ENCODE measurements at regions not wholly inside any gene's neighbourhood (a gene's known extent, or its start where the extent isn't known, plus 50 kb on each side); places are given as distances from the start of the nearest gene placed in this dataset.
"Not testable (repeated sequence)": the region's sequence is repeated elsewhere in the genome, so short reads cannot be mapped to it uniquely, and the experiment has no call there.

DNA sequence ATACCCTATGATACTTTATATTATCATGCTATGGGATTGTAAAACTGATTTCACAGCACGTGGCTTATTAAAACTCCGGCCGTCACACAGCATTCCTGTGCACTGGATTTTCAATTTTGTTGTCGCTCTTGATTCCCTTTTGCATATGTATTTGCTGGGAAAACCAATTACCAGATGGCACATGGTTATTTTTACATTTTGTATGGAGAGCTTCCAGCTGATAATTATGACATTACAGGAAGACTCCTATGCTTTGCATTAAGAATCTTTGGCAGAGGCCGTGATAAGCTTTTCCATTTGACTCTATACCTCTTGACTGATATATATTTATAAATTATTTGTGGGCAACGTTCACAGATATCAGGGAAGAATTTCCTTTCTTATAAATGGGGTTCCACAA lies 381.2 kb upstream of the RORB start:
- DNase-seq: no peak

DNA sequence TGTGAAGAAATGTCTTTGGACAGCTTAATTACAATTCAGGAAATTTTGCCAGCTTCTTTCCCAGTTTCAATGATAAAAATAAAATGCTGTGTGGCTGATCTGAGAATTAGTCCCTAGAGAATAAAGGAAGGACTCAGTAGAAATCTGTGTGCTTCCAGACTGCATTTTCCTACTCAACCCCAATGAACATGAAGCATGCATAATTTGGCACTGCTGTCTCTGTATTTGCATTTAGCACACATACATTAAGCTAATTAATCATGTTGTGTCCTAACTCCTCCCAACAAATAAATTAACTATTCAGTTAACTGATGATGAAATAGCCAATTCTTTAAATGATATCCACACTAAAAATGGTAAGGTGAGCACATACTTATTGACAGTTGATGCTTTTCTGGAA lies 380.0 kb upstream of the RORB start:
- no peak for DNase-seq

DNA sequence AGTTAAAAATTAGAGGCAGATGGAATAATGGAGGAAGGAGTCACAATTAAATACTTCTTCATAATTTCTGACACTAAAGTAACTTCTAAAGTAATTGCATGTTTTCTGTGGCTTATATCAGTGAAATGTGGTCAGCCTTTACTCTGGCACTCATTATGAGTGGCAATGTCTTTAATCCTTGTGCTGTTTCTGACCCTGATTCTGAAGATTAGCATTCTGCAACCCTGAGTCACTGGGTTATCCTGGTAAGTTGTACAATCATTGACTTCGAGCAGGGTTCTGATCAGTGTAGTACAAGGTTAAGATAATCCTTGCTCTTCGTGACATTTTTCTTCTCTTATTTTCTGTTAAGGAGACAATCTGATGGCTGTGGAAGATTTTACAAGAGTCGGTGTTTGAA lies 379.4 kb upstream of the RORB start:
- no peak for DNase-seq

- no peak for DNase-seq
Measured at GRCh38 chr9:74120061-74120460, 377.1 kb upstream of the RORB start.

DNA sequence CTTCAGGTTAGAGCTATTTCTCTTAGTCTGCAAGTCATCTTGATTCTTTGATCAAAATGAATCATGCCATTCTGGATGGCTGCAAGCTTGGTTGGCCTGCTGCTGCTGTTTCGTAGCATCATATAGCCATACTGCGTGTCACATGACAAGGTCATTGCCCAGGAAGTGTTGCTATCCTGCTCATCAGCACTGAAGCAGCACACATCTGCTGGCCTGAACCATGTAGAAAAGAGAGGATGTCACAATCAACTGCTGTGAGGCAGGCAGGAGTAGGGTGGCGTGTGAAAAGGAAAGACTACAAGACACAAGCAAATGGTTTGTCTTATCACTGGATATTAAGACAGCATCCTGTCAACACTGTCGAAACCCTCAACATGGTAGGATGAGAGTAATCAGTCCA lies 376.7 kb upstream of the RORB start:
- DNase-seq: no peak

DNA sequence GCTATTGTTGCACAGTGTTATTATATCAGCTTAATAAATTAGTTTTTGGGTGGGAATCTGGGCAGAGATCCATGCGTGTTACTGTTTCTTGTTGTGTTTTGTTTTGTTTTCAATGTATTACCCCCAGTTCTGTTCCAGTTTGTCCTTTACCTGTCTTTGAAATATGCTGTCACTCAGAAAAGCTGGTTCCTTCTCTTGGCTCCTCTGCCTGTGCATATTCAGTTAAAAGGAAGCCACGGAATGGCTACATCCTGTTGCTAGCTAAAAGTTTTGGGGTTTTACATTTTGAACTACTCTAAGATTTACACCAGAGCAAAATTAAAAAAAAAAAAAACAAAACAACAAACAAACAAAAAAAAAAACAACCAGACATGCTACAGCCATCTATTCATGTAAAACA lies 374.9 kb upstream of the RORB start:
- DNase-seq: no peak

GRCh38 chr9:74122661-74123060 lies 374.5 kb upstream of the RORB start:
- DNase-seq: no peak

- no peak for DNase-seq
Measured at GRCh38 chr9:74125941-74126340, 371.2 kb upstream of the RORB start.

DNA sequence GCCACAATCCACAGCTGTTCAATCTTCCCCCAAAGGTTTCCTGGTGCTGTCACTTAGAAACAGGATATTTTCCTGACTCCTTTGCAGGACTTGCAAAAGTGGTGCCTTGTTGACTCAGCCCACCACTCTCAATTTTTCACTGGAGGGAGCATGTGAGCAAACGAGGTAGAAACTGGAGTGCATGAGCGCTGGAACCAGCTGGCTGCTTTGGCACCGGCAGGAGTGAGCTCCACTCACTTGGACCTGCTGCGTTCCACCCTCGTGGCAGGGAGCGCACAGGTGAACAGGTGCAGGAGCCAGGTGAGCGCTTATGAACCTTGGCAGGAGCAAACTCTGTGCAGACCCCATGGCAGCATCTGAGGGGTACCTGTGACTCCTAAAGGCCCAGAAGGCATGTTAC lies 364.1 kb upstream of the RORB start:
- no peak for DNase-seq

DNA sequence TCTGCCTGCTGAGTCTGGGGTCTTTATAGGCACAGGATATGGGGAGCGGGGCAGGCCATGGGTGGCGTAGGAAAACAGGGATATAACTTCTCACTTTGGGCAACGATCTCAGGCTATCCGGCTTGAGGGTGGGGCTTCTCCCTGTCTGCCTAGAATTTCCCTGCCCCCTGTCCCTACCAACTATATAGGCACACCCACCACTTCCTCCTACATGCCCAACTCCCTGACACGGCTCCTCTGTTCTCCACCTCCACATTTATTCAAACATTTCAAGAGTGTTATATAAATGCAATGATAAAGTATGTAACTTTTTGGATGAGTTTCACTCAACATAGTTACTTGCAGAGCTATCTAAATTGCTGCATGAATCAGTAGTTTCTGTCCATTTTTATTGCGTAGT lies 363.2 kb upstream of the RORB start:
- DNase-seq: no peak

DNA sequence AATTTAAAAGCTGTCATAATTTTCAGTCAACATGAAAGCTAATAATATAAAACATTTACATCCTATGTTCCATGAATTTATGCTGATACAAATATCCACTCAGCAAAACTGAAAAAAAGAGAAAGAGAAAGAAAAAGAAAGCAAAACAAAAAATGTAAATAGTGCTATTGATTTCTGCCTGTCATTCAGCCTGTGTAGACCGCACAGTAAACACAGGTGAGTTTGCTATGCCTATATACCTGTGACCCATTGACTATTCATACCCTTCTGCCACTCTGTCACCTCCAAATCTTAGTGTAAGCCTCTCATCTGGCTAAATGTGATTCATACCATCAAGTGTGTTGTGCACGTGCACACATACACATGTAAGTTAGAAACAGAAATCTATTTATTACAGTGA lies 359.0 kb upstream of the RORB start:
- no peak for DNase-seq

- no peak for DNase-seq
Measured at GRCh38 chr9:74140141-74140540, 357.0 kb upstream of the RORB start.

GRCh38 chr9:74147906-74148305 lies 349.2 kb upstream of the RORB start:
- DNase-seq: no peak

DNA sequence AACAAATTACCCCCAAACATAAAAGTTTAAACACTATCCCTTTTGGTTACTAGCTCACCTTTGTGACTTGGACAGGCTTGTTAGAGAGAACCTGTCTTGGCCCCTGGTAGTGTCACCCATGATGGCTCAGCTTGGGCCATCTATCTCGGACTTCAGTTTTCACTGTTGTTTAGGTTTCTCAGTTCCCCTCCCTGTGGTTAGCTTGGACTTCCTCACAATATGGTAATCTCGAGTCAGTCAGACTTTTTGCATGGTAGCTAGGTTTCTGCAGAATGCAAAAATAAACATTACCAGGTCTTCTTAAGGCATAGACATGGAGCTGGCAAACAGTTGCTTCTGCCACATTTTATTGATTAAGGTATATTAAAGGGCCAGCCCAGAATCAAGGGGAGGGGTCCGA lies 324.3 kb upstream of the RORB start:
- DNase-seq: no peak

DNA sequence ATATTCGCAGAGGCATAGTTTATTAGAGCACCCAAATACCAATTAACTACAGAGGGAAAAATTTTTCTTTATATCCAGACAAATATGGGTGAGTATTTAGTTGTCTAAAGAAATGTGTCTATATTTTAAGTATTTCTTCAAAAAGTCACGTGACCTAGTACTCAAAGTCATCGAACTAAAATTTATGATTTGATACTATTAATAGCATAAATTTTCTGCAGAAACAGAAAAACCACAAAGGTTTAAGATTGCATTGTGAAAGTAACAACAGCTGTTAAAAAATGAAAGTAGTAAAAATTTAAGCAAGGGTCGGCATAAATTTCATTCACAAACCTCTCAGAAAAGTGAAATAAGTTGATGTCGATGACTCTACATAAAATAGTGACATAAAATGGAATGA lies 323.9 kb upstream of the RORB start:
- no peak for DNase-seq

DNA sequence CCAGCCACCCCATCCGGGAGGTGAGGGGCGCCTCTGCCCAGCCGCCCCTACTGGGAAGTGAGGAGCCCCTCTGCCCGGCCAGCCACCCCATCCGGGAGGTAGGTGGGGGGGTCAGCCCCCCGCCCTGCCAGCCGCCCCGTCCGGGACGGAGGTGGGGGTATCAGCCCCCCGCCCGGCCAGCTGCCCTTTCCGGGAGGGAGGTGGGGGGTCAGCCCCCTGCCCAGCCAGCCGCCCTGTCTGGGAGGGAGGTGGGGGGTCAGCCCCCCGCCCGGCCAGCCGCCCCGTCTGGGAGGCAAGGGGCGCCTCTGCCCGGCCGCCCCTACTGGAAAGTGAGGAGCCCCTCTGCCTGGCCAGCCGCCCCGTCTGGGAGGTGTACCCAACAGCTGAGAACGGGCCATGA lies 299.4 kb upstream of the RORB start:
- DNase-seq: not testable (repeated sequence)

GRCh38 chr9:74205056-74205455 lies 292.1 kb upstream of the RORB start:
- DNase-seq: no peak

DNA sequence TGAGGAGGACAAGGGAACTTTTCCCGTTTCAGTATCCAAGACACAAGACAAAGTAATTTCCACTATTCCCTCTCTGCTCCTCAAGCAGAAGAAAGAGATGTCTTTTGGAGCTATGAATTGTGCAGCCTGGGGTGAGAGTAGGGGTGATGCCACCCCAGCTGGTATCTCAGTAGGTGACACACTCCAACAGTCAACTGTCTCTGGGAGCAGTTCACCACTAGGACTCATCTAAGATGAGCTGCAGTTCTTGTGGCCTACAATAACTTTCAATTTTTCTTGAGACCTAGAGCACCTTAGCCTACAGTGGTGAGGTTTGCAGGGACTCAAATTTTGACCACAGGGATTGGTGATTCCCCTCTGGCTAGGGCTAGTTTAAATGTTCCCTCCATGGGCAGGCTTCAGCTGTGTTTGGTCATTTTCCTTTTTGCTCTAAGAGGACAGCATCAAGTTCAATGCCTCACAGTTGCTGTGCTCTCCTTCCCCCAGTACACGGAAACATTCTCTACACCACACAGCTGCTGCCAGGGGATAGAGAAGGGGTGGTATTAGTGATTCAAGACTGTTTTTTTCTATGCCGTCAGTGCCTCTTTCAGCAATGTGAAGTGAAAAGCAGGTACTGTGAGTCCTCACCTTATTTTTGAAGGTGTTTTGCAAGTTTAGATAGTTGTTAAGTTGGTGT lies 278.6 kb upstream of the RORB start:
- DNase-seq: no peak

- no peak for DNase-seq
Measured at GRCh38 chr9:74220327-74220726, 276.8 kb upstream of the RORB start.

DNA sequence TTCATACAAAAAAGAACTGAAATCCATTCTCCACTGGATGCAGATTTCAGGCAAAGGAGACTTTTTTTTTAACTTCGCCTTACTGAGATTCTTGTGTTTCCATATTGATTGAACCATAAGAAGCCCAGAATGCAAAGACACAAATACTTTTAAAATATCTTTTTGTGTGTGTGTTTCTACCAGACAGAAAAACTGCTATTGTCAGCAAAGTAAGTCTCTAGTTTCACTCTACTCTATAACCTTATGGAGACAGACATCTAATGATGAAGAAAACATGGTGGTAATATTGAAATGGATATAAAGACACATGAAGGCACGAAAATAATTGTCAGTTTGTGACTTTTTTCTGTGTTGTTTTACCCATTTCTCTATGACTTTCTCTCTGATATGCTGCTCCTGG lies 260.3 kb upstream of the RORB start:
- DNase-seq: no peak

DNA sequence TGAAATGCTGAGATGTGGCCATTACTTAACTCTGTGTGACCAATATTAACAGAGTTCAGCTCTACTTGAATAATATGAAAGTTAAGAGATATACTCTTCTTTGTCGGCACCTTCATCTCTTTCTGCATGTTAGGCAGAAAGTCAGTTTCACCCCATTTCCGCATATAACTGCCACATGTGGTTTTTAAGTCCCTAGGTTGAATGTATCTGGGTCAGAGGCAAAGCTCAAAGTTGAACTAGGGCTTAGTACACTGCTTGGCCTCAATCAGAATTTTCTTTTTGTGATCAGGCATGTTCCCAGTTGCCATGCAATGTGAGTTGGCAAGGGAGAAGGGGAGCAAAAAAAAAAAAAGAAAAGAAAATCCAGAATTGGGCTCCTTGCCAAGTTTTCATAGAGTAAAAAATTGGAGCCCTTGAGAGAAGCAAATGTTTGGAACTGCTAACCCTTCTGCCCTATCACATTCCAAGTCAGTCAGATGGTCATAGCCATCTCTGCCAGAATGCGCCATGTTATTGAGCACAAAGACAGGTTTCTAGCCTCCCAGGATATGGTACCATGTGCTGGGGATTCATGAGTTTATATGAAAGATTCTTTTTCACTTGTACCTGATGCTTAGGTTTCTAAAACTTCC lies 251.2 kb upstream of the RORB start:
- no peak for DNase-seq

DNA sequence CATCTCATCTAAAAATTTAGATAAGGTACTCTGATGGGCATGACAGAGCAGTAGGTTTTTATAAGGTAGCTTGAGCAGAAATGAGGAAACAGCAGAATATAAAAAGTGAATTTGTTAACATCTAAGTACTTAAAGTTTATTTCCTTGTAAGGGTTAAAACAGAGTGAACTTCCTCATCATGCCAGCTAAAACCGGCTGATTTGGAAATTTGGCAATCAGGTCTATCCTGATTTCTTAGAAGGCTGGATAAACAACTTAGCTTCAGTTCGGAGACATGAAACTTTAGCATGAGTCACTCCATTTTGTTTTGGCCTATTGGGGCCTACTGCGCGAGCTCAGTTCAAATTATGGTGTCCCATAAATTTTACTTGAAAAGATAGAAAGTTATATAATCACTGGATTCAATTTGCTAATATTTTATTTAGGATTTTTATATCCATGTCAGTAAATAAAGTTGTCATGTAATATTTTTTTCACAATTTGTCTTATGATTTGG lies 241.6 kb upstream of the RORB start:
- DNase-seq: no peak

DNA sequence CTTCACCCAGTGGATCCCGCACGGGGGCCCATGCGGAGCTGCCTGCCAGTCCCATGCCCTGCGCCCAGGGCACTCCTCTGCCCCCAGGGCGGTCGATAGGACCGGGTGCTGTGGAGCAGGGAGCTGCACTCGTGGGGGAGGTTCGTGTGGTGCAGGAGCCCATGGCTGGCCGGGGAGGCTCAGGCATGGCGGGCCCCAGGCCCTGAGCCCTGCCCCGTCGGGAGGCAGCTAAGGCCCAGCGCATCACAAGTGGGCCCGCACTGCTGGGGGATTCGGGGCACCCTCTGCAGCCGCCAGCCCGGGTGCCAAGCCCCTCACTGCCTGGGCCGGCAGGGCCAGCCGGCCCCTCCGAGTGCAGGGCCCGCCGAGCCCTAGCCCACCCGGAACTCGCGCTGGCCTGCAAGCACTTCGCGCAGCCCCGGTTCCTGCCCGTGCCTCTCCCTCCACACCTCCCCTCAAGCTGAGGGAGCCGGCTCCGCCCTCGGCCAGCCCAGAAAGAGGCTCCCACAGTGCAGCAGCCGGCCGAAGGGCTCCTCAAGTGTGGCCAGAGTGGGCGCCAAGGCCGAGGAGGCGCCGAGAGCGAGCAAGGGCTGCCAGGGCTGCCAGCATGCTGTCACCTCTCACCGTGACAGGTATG lies 221.1 kb upstream of the RORB start:
- no peak for DNase-seq

GRCh38 chr9:74277532-74277931 lies 219.6 kb upstream of the RORB start:
- DNase-seq: no peak

GRCh38 chr9:74281674-74282073 lies 215.5 kb upstream of the RORB start:
- DNase-seq: no peak
